NCI-H1105 treated with DMSO at 0.1 percent for 48 hours (cell line): ENCODE measurements at regions not wholly inside any gene's neighbourhood (a gene's known extent, or its start where the extent isn't known, plus 50 kb on each side); places are given as distances from the start of the nearest gene placed in this dataset.

Experiments
- DNase-seq: peaks from one replicate; lab custom pipeline; 2025; lab: John Stamatoyannopoulos, UW

DNA sequence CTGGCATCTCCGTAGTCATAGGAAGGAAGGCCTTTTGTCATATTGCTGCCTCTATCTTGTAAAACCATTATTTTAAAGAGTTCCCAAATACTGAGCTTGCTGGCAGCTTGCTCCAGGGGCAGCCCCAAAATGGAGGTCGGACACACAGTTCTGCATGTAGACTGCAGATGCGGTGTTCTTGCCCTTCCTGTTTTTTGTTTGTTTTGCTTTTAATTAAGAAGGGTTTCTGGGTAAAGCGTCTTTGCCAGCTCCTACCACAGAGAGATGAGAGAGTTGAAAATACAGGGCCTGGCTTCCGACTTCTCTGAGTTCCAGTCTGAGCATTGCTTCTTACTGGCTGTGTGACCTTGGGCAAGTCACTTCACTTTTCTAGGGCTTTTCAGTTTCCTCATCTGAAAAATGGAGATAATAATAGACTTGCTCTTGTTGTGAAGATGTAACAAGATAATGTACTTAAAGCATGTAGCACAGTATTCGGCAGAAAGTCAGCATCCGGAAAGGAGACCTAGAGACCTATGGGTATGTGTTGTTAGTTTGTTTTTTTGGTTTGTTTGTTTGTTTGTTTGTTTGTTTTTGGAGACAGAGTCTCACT, 67.8 kb upstream of the GSE1 start:
- no peak for DNase-seq

DNA sequence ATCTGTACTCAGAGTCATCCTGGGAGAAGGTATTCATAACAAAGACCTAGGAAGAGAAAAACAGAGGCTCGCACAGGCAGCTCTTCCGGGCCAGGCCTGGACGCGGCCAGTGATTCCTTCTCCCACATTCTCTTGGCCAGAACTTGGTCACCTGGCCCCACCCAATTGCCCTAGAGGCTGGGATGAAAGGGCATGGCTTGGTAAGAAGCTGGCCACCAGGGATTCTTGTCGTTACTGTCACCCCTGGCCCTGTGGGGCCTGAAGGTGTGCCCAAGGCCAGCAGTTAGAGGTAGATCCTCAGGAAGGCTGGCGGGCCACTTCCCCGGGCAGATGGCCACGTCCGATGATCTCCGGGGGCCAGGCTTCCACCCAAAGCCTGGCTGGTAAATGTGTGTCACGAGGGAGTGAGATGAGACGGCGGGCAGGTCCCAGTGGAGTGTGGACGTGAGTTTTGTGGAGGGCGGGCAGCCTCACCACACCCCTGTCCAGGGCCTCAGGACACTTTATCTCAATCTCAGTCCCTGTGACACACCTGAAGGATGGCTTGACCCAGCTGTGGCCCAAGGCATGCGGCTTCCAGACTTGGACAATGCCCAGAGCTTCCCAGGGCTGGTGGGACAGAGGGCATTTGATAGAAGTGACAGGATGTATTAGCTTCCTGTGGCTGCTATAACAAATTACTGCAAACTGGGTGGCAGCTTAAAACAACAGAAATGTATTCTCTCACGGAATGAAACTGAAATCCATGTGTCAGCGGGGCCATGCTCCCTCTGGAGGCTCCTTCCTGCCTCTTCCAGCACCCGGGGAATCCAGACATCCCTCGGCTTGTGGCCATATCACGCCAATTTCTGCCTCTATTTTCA, 66.3 kb upstream of the GSE1 start:
- DNase-seq, result no peak

DNA sequence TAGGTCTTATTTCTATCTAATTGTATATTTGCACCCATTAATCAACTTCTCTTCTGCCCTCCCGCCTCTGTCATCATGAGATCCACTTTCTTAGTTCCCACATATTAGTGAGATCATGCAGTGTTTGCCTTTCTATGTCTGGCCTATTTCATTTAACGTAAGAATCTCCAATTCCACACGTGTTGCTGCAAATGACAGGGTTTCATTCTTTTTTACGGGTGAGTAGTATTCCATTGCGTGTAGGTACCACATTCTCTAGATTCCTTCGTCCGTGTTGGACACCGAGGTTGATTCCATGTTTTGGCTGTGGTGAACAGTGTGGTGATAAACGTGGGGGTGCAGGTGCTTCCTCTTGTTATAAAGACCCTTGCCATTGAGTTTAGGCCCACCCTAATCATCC, 64.7 kb upstream of the GSE1 start:
- no peak for DNase-seq

DNA sequence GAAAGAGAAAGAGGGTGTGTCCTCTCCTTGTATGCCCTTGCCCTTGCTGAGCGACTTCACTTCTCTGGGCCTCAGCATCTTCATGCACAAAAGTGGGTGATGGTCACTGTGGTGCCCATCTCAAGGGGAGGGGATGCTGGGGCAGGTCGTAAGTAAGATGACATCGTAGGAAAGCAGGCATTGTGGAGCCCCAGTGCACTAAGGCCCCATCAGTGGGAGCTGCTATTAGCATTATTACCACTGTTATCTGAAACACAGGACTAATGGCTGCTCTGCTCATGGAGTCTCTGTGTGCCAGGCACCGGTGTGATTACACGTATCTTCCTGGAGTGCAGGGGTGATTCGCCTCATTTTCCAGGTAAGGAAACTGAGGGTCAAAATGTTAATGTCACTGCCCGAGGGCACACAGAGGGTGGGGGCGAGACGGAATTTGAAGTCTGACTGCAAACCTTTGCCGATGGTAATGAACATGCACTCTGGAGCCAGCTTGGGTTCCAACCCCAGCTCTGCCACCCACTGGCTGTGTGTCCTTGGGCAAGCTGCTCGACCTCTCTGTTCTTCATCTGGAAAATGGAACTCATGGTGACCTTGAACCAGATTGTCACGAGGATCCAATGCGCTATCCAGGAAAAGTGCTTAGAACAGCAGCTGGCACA, 63.2 kb upstream of the GSE1 start:
- DNase-seq, result no peak

DNA sequence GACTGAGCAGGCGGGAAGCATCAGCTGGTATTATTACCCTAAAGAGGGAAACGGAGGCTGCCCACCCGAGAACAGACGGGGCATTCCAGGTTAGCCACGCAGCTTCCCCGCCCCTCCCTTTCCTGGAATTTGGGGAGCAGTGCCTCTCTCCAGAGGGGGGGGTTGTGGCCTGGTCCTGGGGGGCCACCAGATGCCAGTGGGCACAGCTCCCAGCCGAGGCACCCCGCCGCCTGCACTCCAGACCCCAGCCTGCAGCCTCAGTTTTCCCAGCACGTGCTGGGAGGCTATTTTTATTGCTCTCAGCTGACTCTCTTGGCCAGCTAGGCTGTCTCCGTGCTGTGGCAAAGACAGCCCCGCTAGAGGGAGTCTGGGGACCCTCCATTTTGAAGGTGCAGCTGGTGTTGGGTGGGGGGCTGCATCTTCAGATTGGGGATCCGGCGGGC, 62.7 kb upstream of the GSE1 start:
- DNase-seq, result no peak

DNA sequence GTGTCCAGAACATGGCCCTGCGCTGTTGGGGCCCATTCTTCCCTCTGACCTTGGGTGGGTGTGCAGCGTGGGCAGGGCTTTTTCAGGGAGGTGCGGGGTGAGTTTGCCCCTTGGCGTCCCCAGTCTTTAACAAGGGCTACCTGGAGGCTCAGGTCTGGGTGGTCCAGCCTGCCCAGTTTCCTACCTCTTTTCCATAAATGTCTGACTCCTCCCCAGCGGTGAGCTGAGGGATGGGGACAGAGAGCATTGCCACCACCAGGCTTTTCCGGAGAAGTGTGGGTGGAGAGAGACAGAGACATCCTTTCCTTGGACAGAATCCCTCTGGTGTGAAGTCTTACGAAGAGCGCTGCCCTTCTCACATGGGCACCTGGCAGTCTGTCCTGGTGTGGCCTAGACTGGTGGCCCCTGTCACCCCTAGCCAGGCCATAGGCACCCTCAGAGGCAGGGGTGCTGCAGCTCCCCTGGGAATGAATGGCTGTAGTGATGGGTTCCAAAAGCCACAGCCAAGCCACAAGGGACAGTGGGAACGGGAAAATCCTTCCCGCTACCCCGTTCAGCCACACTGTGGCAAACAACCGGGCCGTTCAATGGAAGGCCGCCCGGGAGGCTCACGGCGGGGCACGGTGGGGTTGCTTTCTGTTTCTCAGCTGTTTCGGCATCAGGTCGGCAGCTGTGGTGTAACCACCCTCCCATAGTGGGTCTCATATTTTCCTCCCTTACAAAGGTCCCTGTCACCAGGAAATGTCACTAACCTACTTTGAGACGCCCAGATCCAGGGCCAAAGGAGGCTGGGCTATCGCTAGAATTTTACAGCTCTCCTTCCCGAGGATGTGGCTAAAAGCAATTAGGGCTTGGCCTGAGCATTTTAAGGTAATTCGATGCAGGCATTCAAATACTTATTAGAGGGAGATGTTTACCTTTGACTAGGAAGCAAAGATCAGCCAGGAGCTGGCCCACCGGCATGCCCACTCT, 61.9 kb upstream of the GSE1 start:
- DNase-seq, result no peak

DNA sequence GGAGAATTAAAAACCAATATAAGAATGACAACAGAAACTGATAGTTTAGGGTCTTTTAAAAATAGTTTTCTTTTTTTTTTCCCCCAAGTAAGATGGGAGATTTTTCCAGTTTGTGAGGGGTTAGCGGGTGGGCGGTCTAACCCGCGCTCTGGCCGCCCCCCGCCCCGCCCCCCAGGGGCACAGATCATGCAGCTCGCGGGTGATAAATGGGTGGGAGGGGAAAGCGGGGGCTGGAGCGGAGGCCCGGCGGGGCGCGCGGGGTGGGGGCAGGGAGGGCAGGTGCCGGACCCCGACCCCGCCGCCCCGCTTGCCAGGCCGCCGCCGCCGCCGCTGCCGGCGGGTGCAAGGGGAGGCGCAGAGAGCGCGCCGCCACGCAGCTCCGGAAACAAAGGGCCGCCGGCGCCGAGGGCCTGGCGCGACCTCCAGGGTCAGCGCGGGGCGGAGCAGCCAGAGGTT, 60.1 kb upstream of the GSE1 start:
- DNase-seq, result no peak

DNA sequence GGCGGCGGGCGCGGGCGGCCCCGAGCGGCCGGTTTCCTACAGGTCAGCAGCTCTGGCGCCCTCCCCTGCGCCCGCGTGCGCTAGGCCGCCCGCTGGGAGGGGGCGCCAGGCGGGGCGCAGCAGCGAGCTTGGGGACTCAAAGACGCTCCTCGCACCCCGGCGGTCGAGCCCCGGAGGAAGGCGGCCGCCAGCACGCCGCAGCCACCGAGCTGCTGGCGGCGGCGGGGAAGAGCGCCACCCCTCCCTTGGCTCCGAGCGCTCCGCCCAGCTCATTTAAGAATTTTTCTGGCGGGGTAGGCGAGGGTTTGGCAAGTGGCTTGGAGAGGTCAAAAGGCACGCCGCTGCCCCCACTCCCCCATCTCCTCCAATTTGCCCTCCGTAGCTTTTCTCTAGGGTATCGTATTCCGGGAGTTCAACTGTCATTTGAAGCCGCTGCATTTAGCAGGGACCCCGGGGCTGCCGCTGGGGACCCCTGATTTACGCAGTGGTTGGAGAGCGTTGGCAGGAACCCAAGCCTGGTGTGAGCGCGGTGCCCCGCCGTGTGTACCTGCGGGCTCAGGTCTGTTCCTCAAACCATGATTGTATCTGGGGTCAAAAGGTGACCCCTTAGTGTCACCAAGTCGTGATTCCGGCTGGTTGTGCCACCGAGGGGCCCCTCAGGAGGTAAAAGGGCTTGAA, 59.5 kb upstream of the GSE1 start:
- DNase-seq, result peak; percentile 65

DNA sequence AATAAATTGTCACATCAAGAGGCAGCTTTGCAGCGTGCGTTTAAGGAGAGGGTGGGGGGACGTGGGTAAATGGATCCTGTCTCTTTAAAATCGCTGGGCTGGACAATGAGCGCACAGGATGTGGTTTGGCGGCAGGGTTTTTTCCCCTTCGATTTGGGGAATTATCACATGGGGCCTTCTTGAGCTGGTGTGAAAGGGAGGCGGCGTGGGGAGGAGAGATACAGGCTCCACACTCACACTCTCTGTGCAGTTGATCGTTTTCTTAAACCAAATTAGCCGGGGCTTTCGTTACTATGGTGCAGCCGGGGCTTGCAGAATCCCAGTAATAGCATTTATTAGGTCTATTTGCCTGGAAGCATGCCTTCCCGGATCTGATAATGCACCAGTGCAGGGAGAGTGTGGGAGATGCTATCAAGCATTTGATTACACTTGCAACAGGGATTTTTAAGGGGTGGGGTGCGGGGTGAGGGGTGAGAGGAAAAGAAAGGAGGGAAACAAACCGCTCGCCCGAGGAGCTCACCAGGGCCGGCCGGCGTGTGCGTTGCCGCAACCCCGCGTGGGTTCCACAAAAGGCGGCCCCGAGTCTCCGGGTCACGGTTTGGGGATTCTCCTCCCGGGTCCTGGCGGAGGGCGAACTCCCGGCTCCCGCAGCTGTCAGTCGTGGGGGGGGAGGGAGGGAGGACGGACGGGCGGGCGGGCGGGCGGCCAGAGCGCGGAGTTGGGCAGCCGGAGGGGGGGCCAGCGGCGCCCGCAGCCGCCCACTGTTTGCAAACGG, 58.8 kb upstream of the GSE1 start:
- DNase-seq, result peak; percentile 59

DNA sequence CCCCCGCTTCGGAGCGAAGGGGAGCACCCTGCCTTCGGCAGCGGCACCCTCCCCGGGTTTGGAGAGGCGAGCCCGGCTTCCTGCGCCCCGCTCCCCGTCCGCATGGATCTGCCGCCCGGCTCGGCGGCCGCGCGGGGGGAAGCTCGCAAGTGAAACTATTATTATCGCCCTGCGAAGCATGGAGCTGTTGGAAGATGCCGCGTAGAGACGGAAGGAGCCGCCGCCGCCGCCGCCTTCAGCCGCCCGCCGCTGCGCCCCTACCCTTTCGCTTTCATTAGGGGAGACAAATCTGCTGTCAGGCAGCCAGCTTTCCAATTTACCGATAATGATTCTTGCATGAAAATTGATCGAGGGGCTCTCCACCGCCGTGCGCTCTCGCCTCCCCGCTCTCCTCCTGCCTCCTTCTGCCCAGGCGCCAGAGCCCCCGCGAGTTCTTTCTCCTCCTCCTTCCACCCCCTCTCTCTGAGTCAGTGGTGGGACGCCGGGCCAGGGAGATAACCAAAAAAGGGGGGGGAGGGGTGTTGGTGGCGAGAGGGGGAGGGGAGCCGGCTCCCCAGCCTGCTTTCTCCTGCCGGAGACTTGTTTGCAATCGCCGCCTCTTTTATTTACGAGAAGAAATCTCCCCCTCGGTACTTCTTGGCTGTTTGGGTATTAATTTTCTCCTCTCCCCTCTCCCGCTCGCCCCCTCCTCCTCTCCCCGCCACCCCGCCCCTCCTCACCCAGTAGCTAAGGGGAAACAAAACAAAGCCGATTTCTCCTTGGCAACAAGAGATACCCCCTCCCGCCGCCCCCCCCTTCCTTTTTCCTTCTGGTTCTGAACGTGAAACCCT, 58.0 kb upstream of the GSE1 start:
- DNase-seq, result peak; percentile 62

DNA sequence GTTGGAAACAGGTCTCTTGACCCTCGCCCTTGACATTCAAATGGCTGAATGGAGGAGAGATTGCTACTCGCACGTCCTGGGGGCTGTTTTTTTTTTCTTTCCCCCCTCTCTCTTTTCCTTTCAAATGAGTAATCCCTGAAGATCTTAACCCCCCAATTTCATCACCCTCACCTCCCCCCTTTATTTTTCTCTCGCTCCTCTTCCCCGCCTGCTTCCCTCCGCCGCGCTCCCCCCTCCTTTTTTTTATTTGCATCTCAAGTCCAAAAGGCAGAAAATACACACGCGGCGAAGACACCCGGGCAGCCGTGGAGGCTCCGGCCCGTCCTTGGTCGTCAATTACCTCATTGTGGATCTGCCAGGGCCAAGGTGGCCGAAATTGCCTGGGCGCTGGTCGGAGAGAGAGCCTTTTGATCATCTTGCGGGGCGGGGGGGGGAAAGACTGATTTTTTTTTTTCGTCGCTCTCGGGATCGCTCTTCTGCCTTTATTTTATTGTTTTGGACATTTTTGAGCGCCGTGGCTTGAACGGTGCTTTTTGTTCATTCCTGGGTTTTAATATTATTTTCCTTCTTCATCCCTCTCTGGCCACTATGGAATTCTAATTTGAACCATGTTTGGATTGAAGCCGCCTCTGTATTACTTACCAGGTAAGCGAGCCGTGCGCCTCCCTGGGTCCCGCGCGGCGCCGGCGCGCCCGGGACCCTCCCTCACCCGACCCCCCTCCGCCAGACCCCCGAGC, 57.2 kb upstream of the GSE1 start:
- DNase-seq, result no peak

DNA sequence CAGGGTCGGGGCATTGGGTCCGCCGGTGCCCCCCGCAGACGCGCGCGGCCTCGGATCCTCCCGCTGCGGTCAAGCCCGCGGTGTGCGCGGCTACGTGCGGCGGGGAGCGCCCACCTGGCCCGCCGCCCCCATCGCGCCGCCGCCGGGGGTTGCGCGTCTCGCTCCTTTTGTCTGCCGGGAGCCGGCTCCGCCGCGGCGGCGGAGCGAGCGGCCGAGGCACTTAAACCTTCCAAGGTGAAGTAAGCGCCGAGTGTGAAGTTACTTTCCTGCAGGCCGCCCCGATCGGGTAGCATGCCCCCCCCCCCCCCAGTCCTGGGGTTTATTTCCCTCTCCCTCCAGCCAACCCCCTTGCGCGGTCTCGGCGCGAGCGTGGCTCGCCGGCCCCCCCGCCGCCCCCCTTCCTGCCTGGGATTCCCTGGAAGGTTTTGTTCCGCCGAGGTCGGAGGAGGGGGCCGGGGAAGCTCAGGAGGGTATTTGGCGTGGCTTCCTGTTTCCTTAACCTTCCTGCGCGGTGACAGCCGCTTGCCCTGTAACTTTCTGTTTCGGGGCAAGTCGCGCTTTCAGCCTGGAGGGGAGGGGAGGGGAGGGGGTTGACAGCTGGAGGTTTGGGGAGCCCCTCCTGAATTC, 56.6 kb upstream of the GSE1 start:
- DNase-seq, result peak; percentile 54

DNA sequence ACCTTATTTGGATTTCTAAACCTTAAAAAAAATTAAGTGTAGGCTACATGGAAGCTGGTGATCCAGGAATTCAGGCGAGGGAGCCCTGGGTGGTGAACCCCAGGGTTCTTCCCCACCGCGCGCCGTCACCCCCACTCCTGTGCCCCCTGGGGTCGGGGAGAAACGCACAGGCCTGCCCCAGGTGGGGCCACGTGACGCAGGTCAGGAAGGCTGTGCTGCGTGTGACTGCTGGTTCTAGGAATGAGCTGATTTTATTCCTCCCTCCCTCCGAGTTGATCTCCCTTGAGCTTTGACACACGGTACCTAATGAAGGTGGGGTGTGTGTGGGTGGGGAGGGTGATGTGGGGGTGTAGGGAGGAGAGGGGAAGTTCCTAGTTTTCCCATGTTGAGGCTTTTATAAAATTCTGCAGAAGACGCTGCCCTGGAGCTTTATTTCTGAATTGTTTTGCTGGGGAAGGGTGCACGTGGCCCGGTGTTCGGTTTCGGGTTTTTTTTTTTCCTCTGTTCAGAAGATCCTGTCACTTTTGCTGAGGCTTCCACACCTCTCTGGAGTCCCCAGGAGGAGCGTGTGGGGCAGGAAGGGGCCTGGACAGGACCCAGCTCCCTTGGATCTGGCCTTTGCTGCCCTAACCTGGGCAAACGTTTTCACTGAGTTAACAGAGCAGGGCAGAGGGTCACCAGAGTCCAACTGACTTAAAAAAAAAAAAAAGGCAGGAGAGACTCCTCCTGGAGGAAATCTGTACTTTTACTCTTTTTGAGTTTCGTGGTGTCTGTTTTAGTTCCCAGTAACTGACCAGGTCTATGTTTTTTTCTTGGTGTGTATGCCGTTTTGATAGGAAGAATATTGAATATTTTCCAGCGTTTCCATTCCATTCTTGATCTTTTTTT, 55.8 kb upstream of the GSE1 start:
- peak; percentile 41 for DNase-seq

DNA sequence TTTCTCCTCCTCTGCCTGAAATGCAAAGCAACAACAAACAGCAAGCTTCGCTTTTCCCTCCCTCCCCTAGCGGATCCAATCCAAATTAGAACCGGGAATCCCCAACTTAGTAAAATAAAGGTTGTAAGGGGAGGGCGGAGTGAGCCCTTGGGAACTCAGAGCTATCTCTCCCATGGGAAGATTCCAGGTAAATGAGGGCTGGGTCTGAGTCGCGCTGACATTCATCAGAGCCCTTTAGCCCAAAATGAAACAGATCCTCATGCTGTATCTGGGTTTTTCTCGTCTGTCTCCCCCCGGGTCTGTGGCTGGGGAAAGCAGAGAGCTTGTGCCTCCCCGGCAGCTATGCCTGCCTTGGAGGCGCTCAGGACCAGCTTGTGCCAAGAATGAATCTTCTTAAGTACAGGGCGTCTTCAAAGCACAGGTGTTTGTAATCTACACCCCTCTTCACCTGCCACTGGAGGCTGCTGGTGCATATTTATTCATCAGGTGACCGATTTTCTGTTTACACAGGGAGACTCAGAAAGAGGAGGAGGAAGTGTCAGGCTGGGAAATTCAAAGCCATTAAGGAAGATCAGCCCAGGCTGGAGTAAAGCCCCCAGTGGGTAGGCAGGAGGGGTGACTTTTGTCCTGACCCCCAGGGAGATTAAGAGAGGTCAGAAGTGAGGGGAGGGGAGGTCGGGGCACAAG, 55.0 kb upstream of the GSE1 start:
- DNase-seq, result peak; percentile 80

DNA sequence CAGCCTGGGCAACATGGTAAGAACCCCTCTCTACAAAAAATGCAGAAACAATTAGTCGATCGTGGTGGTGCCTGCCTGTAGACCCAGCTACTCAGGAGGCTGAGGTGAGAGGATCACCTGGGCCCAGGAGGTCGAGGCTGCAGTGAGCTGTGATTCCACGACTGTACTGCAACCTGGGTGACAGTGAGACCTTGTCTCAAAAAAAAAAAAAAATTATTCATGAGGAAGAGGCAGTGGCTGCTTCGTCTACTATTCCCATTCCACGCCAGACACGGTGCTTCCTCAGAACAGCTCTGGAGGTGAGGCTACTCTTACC, 52.2 kb upstream of the GSE1 start:
- no peak for DNase-seq

DNA sequence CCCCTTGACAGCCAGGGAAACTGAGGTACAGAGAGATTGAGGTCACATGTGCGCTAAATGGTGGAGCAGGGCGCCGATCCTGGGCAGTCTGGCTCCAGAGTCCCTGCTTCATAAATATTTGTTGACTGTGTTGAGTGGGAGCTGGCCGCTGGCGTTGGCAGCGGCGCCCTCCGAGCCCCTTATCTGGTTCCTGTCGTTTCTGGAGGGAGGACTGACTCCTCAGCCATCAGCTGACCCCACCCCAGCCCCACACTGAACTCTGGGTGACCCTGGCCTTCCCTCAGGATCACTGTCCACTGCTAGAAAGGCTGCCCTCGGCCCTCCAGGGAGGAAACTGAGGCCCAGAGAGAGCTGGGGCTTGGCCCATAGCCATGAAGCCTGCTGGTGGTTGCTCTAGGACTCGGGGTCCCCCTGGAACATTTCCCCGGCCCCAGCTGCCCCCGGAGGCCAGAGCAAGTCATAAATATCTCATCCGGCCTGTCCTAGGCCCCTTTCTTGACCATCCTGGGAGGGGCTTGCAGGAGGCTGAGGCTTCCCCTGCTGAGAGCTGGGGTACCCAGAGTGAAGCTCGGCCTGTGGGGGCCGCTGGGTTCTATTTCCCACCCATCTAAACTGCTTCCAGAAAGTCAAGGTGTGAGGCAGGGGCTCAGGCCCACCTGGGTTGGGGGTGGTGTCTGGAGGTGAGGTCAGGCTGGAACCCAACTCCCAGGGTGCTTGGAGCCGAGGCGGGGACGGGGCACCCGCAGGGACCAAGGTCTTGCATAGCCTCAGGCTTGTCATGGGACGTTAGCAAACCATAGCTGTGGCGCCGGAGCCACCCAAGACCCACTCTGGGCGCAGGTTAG, 51.7 kb upstream of the GSE1 start:
- DNase-seq, result no peak
